ENCODE measurements at regions not wholly inside any gene's neighbourhood (a gene's known extent, or its start where the extent isn't known, plus 50 kb on each side); places are given as distances from the start of the nearest gene placed in this dataset.
"Not testable (repeated sequence)": the region's sequence is repeated elsewhere in the genome, so short reads cannot be mapped to it uniquely, and the experiment has no call there.

DNA sequence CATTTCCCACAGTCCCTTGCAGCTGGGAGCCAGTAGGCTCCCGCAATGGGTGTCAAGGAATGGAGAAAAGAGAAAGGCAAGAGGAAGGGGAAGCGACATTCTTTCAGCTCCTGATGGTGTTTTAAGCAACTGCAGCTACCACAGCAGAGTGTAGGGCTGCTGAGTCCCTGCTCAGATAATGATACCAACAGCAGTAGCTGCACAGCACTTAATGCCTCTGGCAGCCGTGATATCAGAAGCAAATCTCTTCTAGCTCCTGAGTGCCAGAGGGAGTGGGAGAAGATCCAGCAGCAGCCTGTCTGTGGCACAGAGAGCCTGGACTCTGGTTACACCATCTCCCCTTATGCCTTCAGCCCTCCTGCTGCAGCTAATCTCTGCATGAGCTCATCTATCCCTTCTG lies 186.1 kb upstream of the LMCD1 start:
- not testable (repeated sequence) for DNase-seq

DNA sequence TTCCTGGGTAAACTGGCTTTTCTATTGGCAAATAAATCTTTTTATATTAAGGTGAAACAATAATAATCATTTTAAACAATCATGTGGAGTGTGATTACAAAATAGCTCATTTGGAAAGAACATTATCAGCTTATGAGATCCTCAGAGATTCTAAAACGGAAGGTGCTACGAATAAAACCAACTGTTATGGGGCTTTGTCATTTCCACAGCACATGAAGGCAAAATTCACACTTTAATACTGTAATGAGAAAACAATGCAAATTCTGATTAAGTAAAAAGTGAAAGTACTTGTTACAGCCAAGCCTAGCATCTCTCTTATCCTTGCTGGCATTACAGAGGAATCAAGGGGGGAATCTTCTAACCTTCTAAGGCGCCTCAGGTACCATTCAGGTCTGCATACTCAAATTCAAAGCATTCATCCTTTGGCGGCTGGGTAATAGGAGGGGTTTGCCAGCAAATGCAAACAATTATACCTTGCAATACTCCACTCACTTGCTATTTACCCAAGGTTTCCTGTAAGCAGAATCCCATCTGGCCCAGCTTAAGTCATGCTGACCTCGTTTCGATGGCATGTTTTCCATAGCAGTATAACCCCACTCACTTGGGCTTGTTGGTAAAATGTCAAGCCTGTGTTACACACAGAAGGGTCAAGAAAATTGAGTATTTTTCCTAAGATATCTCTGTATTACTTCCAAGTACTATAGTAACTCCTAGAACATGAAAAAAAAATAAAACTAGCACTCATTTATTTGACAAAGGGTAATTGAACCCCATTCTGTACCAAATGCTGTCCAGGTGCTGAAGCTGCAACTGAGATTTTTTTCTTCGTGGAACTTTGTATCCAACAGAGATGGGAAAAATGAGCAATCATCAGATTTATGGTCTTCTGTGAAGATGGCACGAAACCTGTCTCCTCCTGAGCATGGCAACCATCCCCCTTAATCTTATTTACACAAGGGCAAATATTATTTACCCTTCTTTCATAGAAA lies 183.7 kb upstream of the LMCD1 start:
- no peak for DNase-seq

DNA sequence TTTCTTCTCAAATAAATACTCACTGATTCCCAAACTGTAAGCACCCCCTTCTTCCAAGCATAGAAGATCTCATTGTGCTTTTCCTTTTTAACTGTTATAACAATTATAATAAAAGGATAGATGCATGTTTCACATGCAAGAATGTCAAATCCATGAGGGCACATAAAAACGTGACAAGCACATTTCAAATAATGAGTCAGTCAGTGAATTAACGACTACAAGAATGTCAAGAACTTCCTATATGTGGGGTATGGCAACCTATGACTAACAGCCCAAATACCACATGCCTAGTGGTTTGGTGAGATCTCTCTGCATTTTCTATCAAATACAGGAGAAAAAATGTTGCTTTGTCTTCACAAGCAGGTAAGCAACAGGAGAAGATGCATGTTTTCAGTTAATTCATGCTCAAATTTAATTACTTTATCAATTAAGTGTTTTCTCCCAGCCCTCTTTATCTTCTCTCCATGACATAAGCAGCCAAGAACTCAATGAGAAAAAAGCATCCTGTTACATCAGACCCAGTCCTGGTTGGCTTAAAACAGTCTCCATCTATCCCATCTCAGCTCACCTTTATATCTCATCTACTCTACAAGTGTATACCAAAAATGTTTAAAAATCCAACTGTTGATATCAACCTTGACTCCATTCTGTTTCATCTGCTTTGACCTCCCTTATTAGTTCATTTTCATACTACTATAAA lies 181.5 kb upstream of the LMCD1 start:
- DNase-seq, result no peak

DNA sequence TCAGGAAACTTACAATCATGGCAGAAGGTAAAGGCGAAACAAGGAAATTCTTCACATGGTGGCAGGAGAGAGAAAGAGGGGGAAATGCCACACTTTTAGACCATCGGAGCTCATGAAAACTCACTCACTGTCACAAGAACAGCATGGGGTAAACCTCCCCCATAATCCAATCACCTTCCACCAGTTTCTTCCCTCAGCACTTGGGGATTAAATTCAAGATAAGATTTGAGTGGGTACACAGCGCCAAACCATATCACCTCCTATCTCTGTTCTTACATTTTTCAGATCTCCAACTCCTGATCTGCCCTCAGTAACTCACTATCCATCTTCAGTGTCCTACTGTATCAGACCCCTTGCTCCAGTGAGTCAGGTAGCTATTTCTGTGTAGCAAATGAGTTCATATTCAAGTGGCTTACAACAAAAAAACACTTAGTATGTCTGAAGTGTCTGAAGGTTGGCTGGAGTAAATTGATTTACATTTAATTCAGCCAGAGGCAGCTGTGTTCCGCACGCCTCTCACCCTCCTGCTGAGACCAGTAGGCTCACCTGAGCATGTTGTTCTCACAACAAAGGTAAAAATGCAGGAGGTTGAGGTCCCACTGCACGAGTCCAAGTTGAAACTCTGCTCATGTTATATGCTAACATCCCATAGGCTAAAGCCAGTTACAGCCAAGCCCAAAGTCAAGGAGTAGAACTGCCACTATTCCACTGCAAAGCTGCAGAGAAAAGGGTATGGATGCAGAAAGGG lies 180.7 kb upstream of the LMCD1 start:
- no peak for DNase-seq

DNA sequence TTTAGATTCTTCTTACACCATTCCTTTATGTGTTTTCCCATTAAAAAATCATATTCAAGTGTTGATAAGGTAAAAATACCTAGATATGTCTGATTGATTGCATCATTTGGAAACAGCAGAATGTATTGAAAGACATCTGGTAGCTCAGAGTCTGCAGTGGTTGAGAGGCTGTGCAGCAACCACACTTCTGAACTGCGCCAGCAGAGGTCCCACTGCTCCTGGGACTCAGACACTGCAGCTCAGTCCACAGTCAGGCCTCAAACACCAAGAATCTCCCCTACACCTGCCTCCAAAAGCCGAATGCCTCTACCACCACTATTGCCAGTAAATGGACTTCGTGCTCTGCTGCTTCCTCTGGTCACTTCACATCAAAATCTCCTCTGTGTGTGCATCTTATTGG lies 176.9 kb upstream of the LMCD1 start:
- no peak for DNase-seq

DNA sequence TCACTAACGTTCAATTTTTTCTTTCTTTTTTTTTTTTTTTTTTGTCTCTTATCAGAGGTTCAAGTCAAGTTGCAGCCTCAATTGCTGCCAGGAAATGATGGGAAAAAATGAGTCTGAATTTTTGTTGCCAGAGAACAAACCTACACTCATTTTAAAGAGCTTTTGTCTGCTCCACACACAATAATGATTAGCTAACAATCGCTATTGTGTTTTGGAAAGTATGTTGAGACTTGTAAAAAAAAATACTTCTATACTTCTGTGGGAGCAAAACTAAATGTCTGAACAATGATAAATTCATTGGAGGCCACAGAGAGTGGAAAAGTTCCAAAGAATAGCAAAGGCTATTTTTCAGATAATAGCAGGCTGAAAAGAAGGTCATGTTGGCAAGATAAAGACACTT lies 176.3 kb upstream of the LMCD1 start:
- DNase-seq, result no peak

DNA sequence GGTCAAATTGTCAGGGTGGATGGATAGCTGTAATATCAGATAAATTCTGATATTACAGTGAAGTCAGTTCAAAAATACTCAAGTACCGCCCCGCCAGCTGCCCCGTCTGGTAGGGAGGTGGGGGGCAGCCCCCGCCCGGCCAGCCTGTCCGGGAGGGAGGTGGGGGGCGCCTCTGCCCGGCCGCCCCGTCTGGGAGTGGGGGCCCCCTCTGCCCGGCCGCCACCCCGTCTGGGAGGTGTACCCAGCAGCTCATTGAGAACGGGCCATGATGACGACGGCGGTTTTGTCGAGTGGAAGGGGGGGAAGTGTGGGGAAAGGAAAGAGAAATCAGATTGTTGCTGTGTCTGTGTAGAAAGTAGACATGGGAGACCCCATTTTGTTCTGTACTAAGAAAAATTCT lies 175.8 kb upstream of the LMCD1 start:
- not testable (repeated sequence) for DNase-seq

DNA sequence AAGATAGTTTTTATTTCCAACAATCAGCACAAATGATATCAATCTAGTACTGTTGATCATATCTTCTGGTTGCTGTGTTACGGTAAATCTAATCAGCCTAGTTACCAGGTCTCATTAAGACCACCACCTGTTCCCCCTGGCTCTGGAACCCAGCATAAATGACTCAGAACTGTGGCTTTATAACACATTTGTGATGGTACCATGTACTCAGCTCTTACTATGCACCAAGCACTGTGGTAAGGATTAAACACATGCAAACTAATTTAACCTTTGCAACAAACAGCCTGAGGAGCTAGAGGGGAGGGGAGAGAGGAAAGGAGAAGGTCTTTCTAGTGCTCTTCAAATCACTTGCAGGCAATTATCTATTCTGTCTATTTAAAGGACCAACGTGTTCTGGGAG lies 173.9 kb upstream of the LMCD1 start:
- no peak for DNase-seq

DNA sequence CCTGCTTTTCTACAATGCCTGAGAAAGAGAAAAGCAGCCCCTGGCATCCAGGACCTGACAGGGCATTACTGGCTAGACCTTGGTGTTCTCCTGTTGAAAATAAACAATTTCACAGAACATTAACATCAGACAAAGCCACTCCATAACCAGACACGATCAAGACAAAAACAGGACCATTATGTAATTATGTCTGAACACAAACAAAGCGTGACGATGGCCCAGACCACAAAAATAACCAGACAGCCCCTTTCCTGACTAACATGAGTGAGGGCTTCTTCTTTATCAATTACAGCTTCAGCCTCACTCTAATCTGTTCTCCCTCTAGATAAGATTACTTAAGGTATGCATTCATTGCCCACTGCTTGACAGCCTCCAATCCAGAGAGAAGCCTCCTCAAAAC lies 172.7 kb upstream of the LMCD1 start:
- no peak for DNase-seq

DNA sequence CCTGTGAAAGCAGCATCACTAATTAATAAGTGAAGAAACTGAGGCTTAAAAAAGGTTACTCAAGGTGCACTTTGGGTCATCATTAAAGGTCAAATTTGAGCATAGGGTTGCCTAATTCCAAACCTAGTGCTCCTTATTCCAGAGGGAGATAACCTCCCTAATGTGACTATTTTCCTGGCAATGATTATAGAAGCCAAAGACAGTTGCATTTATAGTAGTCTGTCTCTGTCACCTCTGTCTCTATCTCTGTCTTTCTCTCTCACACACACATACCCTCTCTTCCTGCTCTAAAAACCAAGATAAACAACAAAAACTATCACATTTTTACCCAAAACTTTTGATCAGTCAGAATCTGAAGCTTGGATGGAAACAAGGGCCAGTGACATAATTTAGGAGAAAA lies 172.0 kb upstream of the LMCD1 start:
- no peak for DNase-seq

DNA sequence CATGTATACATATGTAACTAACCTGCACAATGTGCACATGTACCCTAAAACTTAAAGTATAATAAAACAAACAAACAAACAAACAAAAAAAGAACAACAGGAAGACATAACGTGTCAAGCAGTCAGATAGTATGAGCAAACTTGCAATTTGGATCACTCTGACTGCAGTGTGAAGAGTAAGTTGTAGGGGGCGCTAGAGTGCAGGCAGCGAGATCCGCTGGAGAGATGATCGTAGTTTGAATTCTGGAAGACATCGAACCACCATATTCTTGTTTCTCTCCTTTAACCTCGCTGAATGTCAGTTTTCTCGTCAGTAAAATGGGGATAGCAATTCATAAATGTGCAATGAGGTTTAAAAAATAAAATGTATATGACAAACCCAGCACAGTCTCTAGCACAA lies 165.2 kb upstream of the LMCD1 start:
- no peak for DNase-seq

DNA sequence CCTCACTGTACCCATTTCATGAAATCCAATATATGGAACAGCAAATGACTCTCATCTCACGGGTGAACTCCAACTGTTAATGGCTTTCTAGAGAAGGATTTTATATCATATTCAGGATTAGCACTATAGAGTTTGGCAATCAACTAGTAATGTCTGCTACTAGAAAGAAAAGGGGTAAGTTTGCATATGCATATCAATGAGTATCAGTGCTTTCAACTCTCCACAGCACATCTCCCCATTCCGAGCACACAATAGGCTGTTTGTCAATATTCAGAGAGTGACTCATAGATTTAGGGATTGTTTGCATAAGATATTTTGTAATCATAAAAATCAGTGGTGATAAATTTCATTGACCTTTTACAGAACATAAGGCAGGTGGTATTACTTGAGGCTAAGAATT lies 163.2 kb upstream of the LMCD1 start:
- no peak for DNase-seq

DNA sequence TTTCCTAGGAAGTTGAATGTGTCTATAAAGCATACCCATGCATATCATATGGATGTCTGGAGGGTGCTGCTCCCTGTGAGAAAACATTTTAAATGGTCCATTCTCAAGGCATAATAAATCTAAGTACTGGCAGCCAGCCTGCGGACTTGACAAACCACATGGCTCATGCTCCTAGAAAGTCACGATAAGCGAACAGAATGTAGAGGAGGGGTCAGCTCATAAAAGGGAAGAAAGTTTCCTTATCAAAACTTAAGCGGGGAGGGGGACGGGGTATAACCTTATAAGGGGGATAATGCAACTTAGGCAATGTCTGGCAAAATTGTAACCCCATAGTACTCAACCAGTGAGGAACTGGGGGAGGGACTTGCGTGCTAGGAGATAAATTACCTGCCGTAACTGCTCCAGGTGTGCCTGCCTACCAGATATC lies 159.8 kb upstream of the LMCD1 start:
- DNase-seq, result no peak

DNA sequence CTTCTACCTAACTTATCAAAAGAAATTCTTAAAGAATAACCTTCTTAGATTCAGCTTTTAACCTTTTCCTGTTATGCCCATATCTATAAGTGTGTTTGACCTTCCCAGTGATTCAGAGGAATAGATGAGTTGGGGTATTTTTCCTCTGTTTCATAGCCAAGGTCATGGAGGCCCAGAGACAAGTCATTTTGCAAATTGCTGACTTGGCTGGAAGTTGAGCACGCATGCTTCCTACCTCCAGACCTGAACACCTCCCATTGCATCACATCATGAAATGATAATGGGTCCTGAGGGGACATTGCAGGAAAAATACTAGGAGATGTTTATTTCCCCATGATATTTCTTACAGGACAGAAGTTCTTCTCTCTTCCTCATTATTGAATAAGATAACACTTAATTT lies 158.6 kb upstream of the LMCD1 start:
- DNase-seq, result no peak

DNA sequence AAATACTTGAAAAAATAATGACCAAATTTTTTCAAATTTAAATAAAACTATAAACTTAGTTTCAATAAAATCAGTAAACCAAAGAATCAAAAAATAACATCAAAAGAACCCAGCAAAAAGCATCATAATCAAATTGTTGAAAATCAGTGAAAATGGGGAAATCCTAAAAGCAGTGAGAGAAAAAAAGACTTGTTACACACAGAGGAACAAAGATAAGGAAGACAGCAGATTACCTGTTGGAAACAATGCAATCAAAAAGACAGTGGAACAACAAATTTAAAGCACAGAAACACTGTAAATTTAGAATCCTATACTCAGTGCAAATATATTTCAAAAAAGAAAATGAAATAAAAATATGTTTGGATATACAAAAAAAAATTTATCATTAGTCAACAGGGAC lies 156.2 kb upstream of the LMCD1 start:
- DNase-seq, result no peak

DNA sequence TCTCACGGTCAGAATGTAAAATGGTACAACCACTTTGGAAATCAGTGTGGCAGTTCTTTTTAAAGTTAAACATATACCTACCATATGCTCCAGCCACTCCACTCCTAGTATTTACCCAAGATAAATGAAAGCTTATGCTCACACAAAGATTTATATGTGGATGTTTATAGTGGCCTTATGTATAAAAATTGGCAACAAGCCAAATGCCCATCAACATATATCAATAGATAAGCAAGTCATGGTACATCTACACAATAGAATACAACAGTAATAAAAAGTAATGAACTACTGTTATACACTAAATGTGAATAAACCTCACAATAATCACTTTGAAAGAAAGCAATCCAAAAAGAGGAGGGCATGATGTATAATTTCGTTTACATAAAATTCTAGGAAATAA lies 153.5 kb upstream of the LMCD1 start:
- DNase-seq, result no peak

DNA sequence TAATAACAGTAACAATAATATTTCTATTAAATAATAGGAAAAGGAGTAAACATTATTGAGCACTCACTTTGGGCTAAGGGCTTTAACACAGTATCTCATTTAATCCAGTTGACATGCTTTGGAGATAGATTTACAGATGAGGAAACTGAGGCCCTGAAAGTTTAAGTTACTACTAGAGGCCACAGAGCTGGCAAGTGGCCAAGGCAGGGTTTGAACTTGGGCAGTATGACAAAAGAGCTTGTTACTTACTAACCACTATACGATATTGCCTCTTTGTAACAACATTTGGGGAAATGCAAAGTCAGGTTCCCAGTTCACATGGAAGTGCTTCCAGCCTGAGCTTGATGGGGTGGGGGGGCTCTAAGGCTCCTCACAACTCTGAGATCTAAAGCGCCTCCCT lies 149.1 kb upstream of the LMCD1 start:
- no peak for DNase-seq

DNA sequence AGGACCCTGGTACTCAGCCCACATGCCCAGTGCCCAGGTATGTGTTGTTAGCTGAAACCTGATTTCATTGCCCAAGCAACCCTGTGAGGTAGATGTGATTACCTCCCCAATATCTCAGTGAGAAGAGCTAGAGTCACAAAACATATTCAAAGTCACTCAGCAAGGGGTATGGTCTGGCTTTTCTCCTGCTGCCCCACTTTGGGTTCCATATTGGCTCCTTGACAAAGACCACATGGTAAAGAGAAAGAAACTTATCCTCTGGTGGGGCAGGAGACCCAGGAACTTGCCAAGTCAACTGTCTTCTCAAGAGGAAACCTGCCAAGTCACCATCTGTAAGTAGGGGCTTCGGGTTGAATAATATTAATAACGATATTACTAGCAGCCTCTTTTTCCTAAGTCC lies 148.3 kb upstream of the LMCD1 start:
- no peak for DNase-seq

DNA sequence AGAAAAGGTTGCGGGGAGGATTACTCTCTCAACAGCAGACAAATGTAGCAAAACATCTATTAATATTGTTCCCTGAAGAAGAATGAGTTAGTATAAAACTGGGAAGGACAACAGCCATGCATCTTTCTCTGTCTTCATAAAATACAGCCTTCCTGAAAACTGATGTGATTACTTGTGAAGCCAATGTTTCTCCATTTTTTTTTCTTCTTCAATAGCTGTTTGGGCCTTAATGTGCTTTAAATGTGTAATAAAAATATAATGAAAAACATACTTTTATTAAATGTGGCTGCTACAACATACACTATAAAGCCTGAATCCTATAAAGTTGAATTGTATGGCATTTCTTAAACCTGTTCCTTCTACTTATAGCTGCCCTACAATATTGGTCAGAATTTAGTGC lies 146.3 kb upstream of the LMCD1 start:
- no peak for DNase-seq

DNA sequence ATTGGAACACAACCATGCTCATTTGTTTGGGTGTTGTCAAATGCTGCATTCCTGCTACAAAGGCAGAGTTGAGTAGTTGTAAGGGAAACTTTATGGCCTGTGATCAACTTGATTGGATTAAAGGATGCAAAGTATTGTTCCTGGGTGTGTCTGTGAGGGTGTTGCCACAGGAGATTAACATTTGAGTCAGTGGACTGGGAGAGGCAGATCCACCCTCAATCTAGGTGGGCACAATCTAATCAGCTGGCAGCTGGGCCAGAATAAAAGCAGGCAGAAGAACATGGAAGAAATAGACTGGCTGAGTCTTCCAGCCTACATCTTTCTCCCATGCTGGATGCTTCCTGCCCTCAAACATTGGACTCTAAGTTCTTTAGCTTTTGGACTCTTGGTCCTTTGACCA lies 145.6 kb upstream of the LMCD1 start:
- not testable (repeated sequence) for DNase-seq

DNA sequence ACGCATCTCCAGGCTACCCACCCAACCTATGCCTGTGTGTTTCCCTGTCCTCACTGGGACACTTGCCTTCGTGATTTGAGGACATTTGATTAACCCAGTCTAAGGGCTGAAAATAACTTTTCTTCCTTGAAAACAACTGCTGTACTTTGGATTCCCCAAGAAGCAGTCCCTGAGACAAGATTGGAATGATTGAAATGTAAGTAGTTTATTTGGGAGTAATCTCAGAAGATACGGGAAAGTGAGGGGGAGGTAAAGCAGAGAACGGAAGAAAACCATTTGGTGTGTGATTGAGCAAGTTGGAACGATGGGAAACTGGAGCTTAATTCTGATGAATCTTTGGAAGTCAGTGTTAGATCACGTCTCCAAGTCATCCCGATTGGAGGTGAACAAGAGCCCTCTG lies 143.8 kb upstream of the LMCD1 start:
- DNase-seq, result no peak

DNA sequence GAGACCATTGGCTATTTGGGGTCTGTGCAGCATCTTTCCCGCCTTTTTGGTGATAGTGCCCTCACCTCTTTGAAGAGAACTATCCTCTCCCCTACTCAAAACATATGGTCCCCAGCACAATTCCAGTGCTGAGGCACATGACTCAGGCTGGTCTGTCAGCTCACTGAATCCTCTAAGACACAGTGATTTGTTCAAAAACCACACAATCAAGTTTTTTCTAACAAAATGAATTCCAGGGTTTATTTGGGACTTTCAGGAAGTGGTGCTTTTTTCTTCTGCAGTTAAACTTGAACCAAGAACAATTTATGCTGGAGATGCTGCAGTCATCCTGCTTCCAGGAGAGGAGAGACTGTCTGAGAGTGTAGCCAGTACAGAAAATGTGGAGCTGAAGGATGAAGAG lies 142.5 kb upstream of the LMCD1 start:
- no peak for DNase-seq

DNA sequence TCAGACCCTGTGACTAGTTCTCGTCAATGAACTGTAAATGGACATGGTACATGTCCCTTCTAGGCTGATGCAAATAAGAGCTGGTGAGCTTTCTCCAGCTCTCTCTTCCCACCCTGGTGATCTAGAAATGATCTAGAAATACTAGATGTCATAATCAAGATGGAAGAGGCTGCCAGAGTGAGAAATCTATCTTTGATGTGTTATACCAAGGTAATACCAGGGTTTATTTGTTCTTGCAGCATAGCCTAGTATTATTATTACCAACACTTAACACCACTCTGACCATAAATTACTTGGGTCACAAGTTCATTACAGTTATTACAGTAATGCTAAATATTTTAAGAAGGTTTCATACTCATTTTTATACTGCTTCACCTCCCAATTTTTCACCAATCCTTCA lies 138.4 kb upstream of the LMCD1 start:
- DNase-seq, result no peak

DNA sequence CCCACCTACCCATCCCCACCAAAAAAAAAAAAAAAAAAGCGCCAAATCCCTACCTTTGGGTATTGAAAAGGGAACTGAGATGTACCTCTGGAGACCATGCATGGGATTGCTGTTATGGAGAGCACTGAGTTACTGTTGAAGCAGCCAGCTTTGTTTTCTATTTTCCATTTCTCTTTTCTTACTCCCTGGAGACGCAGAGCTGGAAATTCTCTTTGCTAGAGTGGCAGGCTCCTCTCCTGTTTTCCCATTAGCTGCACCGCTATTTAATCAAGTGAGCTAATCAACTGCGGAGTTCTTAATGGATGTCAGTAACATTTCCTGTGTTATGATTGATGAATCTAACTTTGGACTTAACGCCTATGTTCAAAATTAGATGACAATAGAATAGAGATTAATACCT lies 136.1 kb upstream of the LMCD1 start:
- no peak for DNase-seq
